Gastrocnemius medialis (tissue), 4 donors: ENCODE measurements at regions not wholly inside any gene's neighbourhood (a gene's known extent, or its start where the extent isn't known, plus 50 kb on each side); places are given as distances from the start of the nearest gene placed in this dataset.

Experiments used
- ATAC-seq, 2 donors: fragments of 150-250 bp; one replicate each; pipeline ENCODE4 v1.9.1; 2016
- DNase-seq, 2 donors: peaks; one replicate each; pipeline ENCODE4 v3.0.0-alpha.2; 2019
- H3K27ac ChIP-seq, 4 donors: fragments of 200-600 bp; sonication (generic); 1 replicate in 1 of 4; 2 replicates in 3 of 4; pipeline ENCODE4 v1.5.1; 2016 to 2018; ENCODE audit warnings: mild to moderate bottlenecking in 2 of 4, moderate library complexity in 1 of 4
- H3K27me3 ChIP-seq, 3 donors: fragments of 200-600 bp; sonication (generic) in 2 of 3; 1 replicate in 1 of 3; 2 replicates in 2 of 3; pipeline versions ENCODE4 v1.5.1 to v1.6.0; 2016 to 2019; ENCODE audit warnings: mild to moderate bottlenecking in 1 of 3, moderate library complexity in 1 of 3
- H3K36me3 ChIP-seq, 2 donors: fragments of 200-600 bp; sonication (generic) in 1 of 2; one replicate each; pipeline ENCODE4 v1.5.1; 2017 to 2018
- H3K4me1 ChIP-seq, 2 donors: fragments of 200-600 bp; sonication (generic) in 1 of 2; one replicate each; pipeline ENCODE4 v1.5.1; 2016 to 2017; ENCODE audit warnings: mild to moderate bottlenecking in 2 of 2
- H3K4me3 ChIP-seq, 4 donors: fragments of 200-600 bp; sonication (generic) in 3 of 4; 1 replicate in 1 of 4; 2 replicates in 3 of 4; pipeline ENCODE4 v1.5.1; 2016 to 2019; ENCODE audit warnings: mild to moderate bottlenecking in 2 of 4
- H3K9me3 ChIP-seq, 3 donors: fragments of 200-600 bp; sonication (generic) in 2 of 3; 1 replicate in 1 of 3; 2 replicates in 2 of 3; pipeline ENCODE4 v1.5.1; 2016 to 2019
- CTCF ChIP-seq, 5 experiments: fragments of 450-650 bp in 3 of 5; fragments of 200-600 bp in 2 of 5; sonication (generic) in 2 of 5; IDR thresholded peaks in 4 of 5; conservative IDR thresholded peaks in 1 of 5; 1 replicate in 4 of 5; 2 replicates in 1 of 5; pipeline ENCODE4 v1.5.1; 2016 to 2019; ENCODE audit warnings: antibody characterized with exemption in 5 of 5, mild to moderate bottlenecking in 3 of 5, moderate library complexity in 3 of 5
- POLR2A ChIP-seq, 2 donors: fragments of 450-650 bp; IDR thresholded peaks; one replicate each; pipeline ENCODE4 v1.6.1; 2017; ENCODE audit warnings: antibody characterized with exemption in 2 of 2, mild to moderate bottlenecking in 2 of 2, moderate library complexity in 2 of 2
- in situ Hi-C, 4 donors: fragments of 200-750 bp; cut with MboI; loops; one replicate each; pipeline versions ENCODE4 v1.15.0 to v1.8.0; 2017; ENCODE audit warnings: low sequenced_read_pairs in 4 of 4
- intact Hi-C: fragments of 100-400 bp; cut with DNase I; formaldehyde crosslinking; loops from one replicate; pipeline ENCODE4 v1.15.1; 2023; ENCODE audit warnings: low total_unique reads

DNA sequence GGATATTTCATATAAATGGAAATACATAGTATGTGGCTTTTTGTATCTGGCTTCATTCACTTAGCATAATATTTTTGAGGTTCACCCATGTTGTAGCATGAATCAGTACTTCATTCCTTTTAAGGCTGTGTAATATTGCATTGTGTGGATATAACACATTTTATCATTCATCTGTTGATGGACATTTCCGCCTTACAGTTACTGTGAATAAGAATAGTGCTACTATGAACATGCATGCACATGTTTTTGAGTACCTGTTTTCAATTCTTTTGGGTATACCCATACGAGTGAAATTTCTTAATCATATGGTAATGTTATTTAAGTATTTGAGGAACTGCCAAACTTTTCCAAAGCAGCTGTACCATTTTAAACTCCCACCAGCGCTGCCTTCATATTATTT, 539.6 kb upstream of the DIPK2B start:
- no peaks in the 10 kb centered on the region for H3K36me3 ChIP-seq
- intact Hi-C loops (no loop called here), in situ Hi-C loops (no loop called here)
- H3K4me1 ChIP-seq: no peaks in the 10 kb centered on the region
- no peaks in the 10 kb centered on the region for H3K27me3 ChIP-seq
- ATAC-seq (no peak), DNase-seq (no peak)
- H3K4me3 ChIP-seq: no peak overlapping the region
- no peak for TF ChIP-seq POLR2A (IDR thresholded peaks at IDR 0.05)
- TF ChIP-seq CTCF (IDR thresholded peaks at IDR 0.05 in 4 of 5, conservative IDR thresholded peaks at IDR 0.05 in 1 of 5): no peak
- H3K27ac ChIP-seq: no peak overlapping the region
- H3K9me3 ChIP-seq: no peaks in the 10 kb centered on the region

- Histone ChIP-seq H3K27ac (no peak overlapping the region), H3K36me3 (no peaks in the 10 kb centered on the region), H3K4me1 (no peaks in the 10 kb centered on the region), H3K4me3 (no peak overlapping the region), H3K27me3 (no peaks in the 10 kb centered on the region), H3K9me3 (no peaks in the 10 kb centered on the region)
- TF ChIP-seq CTCF (IDR thresholded peaks at IDR 0.05 in 4 of 5, conservative IDR thresholded peaks at IDR 0.05 in 1 of 5): no peak
- TF ChIP-seq POLR2A (IDR thresholded peaks at IDR 0.05): no peak
- intact Hi-C loops: no loop called here
- in situ Hi-C loops: no loop called here
- no peak for DNase-seq
- no peak for ATAC-seq
Observed at GRCh38 chrX:45735571-45735970, 534.9 kb upstream of the DIPK2B start.

DNA sequence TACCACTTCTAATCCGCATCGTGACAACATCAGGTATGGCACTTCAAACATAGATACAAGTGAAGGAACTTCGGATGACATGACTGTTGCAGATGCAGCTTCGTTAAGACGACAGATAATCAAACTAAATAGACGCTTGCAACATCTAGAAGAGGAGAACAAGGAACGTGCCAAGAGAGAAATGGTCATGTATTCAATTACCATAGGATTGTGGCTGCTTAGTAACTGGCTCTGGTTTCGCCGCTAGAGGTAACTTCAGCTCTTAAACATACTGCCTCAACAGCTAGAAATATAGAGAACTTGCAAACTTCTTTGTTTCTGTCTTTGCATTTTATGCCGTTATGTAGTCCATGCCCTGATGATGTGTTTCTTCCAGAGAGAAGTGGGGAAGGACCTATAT, 530.8 kb upstream of the DIPK2B start:
- TF ChIP-seq CTCF (IDR thresholded peaks at IDR 0.05 in 4 of 5, conservative IDR thresholded peaks at IDR 0.05 in 1 of 5) (no peak), POLR2A (IDR thresholded peaks at IDR 0.05) (no peak)
- in situ Hi-C loops (no loop called here), intact Hi-C loops (no loop called here)
- Histone ChIP-seq H3K9me3 (no peaks in the 10 kb centered on the region), H3K27ac (no peak overlapping the region), H3K36me3 (no peaks in the 10 kb centered on the region), H3K4me3 (no peak overlapping the region), H3K4me1 (no peaks in the 10 kb centered on the region), H3K27me3 (no peaks in the 10 kb centered on the region)
- no peak for ATAC-seq
- DNase-seq: no peak

- in situ Hi-C loops (no loop called here), intact Hi-C loops (no loop called here)
- Histone ChIP-seq H3K4me3 (no peak overlapping the region), H3K9me3 (no peaks in the 10 kb centered on the region), H3K27ac (no peak overlapping the region), H3K36me3 (no peaks in the 10 kb centered on the region), H3K4me1 (no peaks in the 10 kb centered on the region), H3K27me3 (no peaks in the 10 kb centered on the region)
- DNase-seq (no peak), ATAC-seq (no peak)
- no peak for TF ChIP-seq POLR2A (IDR thresholded peaks at IDR 0.05)
- TF ChIP-seq CTCF (IDR thresholded peaks at IDR 0.05 in 4 of 5, conservative IDR thresholded peaks at IDR 0.05 in 1 of 5): no peak
Observed at GRCh38 chrX:45727761-45728160, 527.1 kb upstream of the DIPK2B start.

GRCh38 chrX:45722471-45722870, 521.8 kb upstream of the DIPK2B start:
- in situ Hi-C loops: no loop called here

More at GRCh38 chrX:45722471-45722870, 521.8 kb upstream of the DIPK2B start:
- no peak for TF ChIP-seq POLR2A (IDR thresholded peaks at IDR 0.05)
- H3K4me3 ChIP-seq: no peak overlapping the region
- intact Hi-C loops: no loop called here
- no peaks in the 10 kb centered on the region for H3K27me3 ChIP-seq
- no peaks in the 10 kb centered on the region for H3K4me1 ChIP-seq
- no peaks in the 10 kb centered on the region for H3K36me3 ChIP-seq
- ATAC-seq: no peak
- no peaks in the 10 kb centered on the region for H3K9me3 ChIP-seq
- DNase-seq: no peak
- H3K27ac ChIP-seq: no peak overlapping the region
